ENCODE measurements at regions not wholly inside any gene's neighbourhood (a gene's known extent, or its start where the extent isn't known, plus 50 kb on each side); places are given as distances from the start of the nearest gene placed in this dataset.

DNA sequence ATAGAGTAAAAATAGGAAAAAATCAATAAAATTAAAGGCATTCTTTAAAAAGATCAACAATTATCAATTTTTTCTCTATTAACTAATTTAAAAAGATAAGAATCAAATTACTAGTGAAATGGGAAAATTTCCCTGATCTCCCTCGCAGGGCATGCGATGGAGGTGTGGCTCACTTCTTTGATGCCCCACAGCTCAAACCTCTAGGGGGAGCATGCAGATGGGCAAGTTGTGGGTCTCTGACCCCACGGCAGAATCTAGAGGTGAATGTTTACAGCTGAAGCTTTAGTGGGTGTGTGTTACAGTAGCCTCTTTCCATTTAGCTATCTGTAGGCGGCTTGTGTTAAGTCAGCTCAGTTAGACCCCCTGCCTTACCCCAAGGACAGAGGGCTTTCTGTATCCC, 1348.8 kb downstream of the PCDH18 start:
- TF ChIP-seq ISL1 (CRISPR knock-in tag; IDR thresholded peaks at IDR 0.05) (no peak), RARB (CRISPR knock-in tag; IDR thresholded peaks at IDR 0.05) (no peak), CSDC2 (CRISPR knock-in tag; IDR thresholded peaks at IDR 0.05) (no peak), ZFP30 (CRISPR knock-in tag; IDR thresholded peaks at IDR 0.05) (no peak)
- TF ChIP-seq, protein P1, sequence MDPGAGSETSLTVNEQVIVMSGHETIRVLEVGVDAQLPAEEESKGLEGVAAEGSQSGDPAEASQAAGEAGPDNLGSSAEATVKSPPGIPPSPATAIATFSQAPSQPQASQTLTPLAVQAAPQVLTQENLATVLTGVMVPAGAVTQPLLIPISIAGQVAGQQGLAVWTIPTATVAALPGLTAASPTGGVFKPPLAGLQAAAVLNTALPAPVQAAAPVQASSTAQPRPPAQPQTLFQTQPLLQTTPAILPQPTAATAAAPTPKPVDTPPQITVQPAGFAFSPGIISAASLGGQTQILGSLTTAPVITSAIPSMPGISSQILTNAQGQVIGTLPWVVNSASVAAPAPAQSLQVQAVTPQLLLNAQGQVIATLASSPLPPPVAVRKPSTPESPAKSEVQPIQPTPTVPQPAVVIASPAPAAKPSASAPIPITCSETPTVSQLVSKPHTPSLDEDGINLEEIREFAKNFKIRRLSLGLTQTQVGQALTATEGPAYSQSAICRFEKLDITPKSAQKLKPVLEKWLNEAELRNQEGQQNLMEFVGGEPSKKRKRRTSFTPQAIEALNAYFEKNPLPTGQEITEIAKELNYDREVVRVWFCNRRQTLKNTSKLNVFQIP (CRISPR knock-in tag; IDR thresholded peaks at IDR 0.05; ENCODE audit: borderline replicate concordance, low read depth): no peak
- TF ChIP-seq, protein P2, sequence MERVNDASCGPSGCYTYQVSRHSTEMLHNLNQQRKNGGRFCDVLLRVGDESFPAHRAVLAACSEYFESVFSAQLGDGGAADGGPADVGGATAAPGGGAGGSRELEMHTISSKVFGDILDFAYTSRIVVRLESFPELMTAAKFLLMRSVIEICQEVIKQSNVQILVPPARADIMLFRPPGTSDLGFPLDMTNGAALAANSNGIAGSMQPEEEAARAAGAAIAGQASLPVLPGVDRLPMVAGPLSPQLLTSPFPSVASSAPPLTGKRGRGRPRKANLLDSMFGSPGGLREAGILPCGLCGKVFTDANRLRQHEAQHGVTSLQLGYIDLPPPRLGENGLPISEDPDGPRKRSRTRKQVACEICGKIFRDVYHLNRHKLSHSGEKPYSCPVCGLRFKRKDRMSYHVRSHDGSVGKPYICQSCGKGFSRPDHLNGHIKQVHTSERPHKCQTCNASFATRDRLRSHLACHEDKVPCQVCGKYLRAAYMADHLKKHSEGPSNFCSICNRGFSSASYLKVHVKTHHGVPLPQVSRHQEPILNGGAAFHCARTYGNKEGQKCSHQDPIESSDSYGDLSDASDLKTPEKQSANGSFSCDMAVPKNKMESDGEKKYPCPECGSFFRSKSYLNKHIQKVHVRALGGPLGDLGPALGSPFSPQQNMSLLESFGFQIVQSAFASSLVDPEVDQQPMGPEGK (CRISPR knock-in tag; IDR thresholded peaks at IDR 0.05; ENCODE audit: borderline replicate concordance): no peak

Measured in SK-N-SH treated with all-trans-retinoic acid at 6 μM for 48 hours (cell line).